ENCODE measurements at regions not wholly inside any gene's neighbourhood (a gene's known extent, or its start where the extent isn't known, plus 50 kb on each side); places are given as distances from the start of the nearest gene placed in this dataset.

GRCh38 chr6:14644381-14644780 is 526.8 kb downstream of the CD83 start:
- no peaks in the 10 kb centered on the region for H3K27me3 ChIP-seq (replicated peaks; ENCODE audit: insufficient read depth, low read length)
- no peaks in the 10 kb centered on the region for H3K36me3 ChIP-seq (replicated peaks; ENCODE audit: insufficient read depth, low read length)
- H3K27ac ChIP-seq (ENCODE audit: low read length) = no peak overlapping the region
- H3F3A ChIP-seq (ENCODE audit: insufficient read depth, low read length) = no peaks in the 10 kb centered on the region
- no peak overlapping the region for H3K4me2 ChIP-seq (ENCODE audit: low read depth, low read length)
- no peak overlapping the region for H3K9ac ChIP-seq (ENCODE audit: low read length)
- H3K9me3 ChIP-seq (replicated peaks; ENCODE audit: insufficient read depth, low read length) = no peaks in the 10 kb centered on the region
- no peaks in the 10 kb centered on the region for H3K4me1 ChIP-seq (ENCODE audit: low read length)
- no peaks in the 10 kb centered on the region for H3K79me2 ChIP-seq (ENCODE audit: low read length)
- H3K9me2 ChIP-seq (replicated peaks; ENCODE audit: insufficient read depth, low read length) = no peaks in the 10 kb centered on the region
- no peak overlapping the region for H2AFZ ChIP-seq (ENCODE audit: low read length)
- no peak overlapping the region for H3K4me3 ChIP-seq (ENCODE audit: low read length)
- no peak for TF ChIP-seq EZH2phosphoT487 (IDR thresholded peaks at IDR 0.05; ENCODE audit: low read length)
- no peak for TF ChIP-seq CTCF (IDR thresholded peaks at IDR 0.05; ENCODE audit: low read length)
- TF ChIP-seq EZH2 (optimal IDR thresholded peaks at IDR 0.05; ENCODE audit: low read depth, low read length) = no peak
- DNase-seq = no peak
- H4K20me1 ChIP-seq (ENCODE audit: insufficient read depth, low read length) = no peaks in the 10 kb centered on the region

GRCh38 chr6:14645221-14645620 is 527.6 kb downstream of the CD83 start:
- H3K9me2 ChIP-seq (replicated peaks; ENCODE audit: insufficient read depth, low read length) = no peaks in the 10 kb centered on the region
- no peak overlapping the region for H3K4me3 ChIP-seq (ENCODE audit: low read length)
- no peak overlapping the region for H3K9ac ChIP-seq (ENCODE audit: low read length)
- no peaks in the 10 kb centered on the region for H3K4me1 ChIP-seq (ENCODE audit: low read length)
- no peak overlapping the region for H2AFZ ChIP-seq (ENCODE audit: low read length)
- no peaks in the 10 kb centered on the region for H3K9me3 ChIP-seq (replicated peaks; ENCODE audit: insufficient read depth, low read length)
- H4K20me1 ChIP-seq (ENCODE audit: insufficient read depth, low read length) = no peaks in the 10 kb centered on the region
- TF ChIP-seq EZH2 (optimal IDR thresholded peaks at IDR 0.05; ENCODE audit: low read depth, low read length) (no peak), CTCF (IDR thresholded peaks at IDR 0.05; ENCODE audit: low read length) (no peak), EZH2phosphoT487 (IDR thresholded peaks at IDR 0.05; ENCODE audit: low read length) (no peak)
- H3K27me3 ChIP-seq (replicated peaks; ENCODE audit: insufficient read depth, low read length) = no peaks in the 10 kb centered on the region
- no peak for DNase-seq
- H3K79me2 ChIP-seq (ENCODE audit: low read length) = no peaks in the 10 kb centered on the region
- no peaks in the 10 kb centered on the region for H3F3A ChIP-seq (ENCODE audit: insufficient read depth, low read length)
- H3K27ac ChIP-seq (ENCODE audit: low read length) = no peak overlapping the region
- H3K36me3 ChIP-seq (replicated peaks; ENCODE audit: insufficient read depth, low read length) = no peaks in the 10 kb centered on the region
- no peak overlapping the region for H3K4me2 ChIP-seq (ENCODE audit: low read depth, low read length)

GRCh38 chr6:14645841-14646240 is 528.3 kb downstream of the CD83 start:
- Histone ChIP-seq H3K4me1 (ENCODE audit: low read length) (no peaks in the 10 kb centered on the region), H3F3A (ENCODE audit: insufficient read depth, low read length) (no peaks in the 10 kb centered on the region), H3K4me2 (ENCODE audit: low read depth, low read length) (no peak overlapping the region), H3K9ac (ENCODE audit: low read length) (no peak overlapping the region), H2AFZ (ENCODE audit: low read length) (no peak overlapping the region), H3K36me3 (replicated peaks; ENCODE audit: insufficient read depth, low read length) (no peaks in the 10 kb centered on the region), H3K79me2 (ENCODE audit: low read length) (no peaks in the 10 kb centered on the region), H4K20me1 (ENCODE audit: insufficient read depth, low read length) (no peaks in the 10 kb centered on the region), H3K9me2 (replicated peaks; ENCODE audit: insufficient read depth, low read length) (no peaks in the 10 kb centered on the region), H3K27me3 (replicated peaks; ENCODE audit: insufficient read depth, low read length) (no peaks in the 10 kb centered on the region), H3K4me3 (ENCODE audit: low read length) (no peak overlapping the region), H3K27ac (ENCODE audit: low read length) (no peak overlapping the region), H3K9me3 (replicated peaks; ENCODE audit: insufficient read depth, low read length) (no peaks in the 10 kb centered on the region)
- TF ChIP-seq EZH2phosphoT487 (IDR thresholded peaks at IDR 0.05; ENCODE audit: low read length) = no peak
- no peak for TF ChIP-seq CTCF (IDR thresholded peaks at IDR 0.05; ENCODE audit: low read length)
- no peak for TF ChIP-seq EZH2 (optimal IDR thresholded peaks at IDR 0.05; ENCODE audit: low read depth, low read length)
- DNase-seq = no peak

Data from MM.1S (cell line).